HG02870 (cell line): ENCODE measurements at regions not wholly inside any gene's neighbourhood (a gene's known extent, or its start where the extent isn't known, plus 50 kb on each side); places are given as distances from the start of the nearest gene placed in this dataset.

Source experiments
- ATAC-seq: cut with Tn5 transposase; IDR thresholded peaks from one replicate; pipeline ENCODE4 v1.9.1; 2021; ENCODE audit warnings: mild to moderate bottlenecking, moderate library complexity; ENCODE audit not compliant: unreplicated experiment

GRCh38 chr11:19377881-19378280, 137.1 kb upstream of the E2F8 start:
- no peak for ATAC-seq

DNA sequence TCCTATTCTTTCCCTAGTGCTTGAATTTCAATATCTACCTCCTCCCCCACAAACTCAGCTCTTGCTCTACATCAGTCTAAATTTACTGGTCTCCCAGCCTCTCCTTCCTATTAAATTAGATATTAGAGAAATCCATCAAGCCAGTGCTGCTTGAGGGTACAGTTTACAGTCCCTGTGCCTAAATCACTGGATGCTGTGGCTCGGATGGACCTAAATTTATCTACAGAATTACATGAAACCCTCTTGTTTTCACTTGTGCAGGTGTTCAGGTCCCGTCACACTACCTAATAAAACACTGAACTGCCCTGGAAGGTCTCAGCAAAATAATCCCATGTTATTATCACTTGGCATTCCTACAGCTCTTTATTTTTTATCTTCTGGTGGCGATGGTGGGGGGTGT, 134.7 kb upstream of the E2F8 start:
- no peak for ATAC-seq

DNA sequence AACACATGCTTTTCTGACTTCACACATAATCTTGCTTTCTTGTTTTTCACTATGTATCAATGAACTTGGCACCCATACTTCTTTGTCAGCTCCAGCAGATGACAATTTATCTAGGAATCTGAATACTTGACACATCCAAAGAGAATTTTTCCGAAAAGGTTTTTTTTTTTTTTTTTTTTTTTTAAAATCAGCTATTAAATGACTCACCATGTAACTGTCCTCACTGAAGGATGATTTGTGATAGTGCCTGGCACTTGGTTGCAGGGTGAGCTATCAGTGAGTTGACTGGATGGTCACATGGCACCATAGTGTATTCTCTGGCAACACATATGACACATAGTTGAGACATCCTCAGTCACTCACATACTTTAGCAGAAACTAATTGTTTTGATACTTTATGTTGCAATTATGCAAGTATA, 133.4 kb upstream of the E2F8 start:
- no peak for ATAC-seq

GRCh38 chr11:19372381-19372780, 131.6 kb upstream of the E2F8 start:
- ATAC-seq: no peak

GRCh38 chr11:19370100-19370861, 129.5 kb upstream of the E2F8 start:
- ATAC-seq: no peak

DNA sequence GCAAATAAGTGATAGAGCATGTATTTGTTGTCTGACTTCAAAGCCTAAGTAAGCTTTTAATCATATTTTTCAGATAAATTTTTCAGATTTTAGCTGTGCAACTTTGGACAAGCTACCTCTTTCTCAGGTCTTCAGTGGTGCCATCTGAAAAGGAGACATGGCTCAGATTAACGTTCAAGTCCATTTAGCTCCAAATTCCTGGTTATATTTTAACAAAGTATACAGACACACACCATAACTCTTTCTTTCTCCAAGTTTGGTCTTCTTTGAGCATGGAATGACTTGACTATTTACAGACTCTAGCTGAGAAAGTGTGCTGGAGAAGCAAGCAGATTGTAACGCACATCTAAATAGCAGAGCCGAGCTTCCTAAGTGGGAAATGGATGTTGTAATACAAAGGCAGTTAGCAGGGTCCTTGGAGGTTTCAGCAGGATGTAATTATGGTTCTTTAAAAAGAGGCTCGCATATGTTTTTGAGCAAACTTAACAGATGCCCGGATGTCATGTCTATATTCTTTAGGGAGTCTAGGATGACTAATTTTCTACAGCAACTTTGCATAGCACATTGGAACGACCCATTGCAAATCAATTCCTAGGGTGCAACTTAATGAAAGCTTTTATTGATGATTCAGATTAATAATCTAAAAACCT, 128.1 kb upstream of the E2F8 start:
- no peak for ATAC-seq

DNA sequence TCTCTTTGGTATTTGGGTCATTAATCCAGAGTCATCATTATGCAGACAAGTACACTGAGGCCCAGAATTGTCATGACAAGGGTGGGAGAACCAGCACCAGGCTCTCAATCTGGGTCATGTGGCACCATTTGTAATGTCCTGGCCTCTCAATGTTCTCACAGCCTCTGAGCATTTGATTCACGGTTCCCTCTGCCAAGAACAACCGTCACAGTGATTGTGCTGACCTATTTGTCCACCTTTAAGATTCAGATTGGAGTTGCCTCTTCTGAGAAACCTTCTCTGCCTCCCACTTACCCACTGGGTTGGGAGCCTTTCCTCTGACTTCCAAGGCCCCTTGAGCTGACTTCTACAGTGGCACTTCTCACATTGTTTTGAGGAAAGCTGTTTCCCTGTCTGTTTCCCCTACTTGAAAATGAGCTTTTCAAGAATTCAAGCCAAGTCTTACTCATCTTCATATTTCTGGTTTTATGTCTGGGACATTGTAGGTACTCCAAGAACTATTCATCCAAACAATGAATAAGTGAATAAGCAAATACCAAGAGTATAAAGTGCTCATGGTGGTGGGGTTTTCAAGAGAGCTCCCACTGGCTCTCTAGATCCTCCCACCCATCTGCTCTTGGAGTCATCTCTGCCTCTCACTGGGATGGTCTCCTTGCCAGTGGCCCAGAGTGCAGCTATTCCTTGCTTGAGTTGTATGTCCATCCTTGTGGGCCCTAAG, 126.4 kb upstream of the E2F8 start:
- ATAC-seq: no peak

DNA sequence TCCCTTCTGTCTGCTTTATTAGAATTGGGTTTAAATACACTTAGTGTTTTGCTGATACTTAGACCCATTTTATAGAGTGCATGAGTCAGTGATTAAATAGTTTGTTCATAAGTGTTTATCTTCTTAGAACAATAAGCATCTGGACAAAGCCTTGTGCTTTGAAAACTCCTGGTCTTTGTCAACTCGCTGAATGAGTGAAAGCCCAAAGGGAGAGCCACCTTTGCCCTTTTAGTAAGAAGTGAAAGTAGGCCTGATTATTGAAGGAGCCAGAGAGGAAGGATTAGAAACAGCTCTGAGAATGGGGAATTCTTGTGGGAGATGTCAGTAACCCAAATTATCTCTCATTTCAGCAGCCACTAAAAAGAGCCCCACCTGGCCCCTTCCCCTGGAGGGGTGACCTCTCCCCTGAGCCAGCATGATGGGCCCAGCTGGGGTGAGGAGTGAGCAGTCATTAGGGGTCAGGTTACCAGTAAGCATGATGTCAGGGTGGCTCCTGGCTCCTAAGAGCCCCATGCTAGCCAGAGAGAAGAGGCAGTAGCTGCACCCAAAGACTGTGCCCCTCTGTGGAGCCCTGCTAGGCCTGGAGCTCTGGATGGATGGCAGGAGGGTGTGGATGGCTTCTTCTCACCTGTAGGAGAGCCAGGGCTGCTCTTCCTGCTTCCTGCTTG, 125.1 kb upstream of the E2F8 start:
- peak; percentile 41 for ATAC-seq

- no peak for ATAC-seq
These were observed 118.7 kb upstream of the E2F8 start for GRCh38 chr11:19359221-19360000.

DNA sequence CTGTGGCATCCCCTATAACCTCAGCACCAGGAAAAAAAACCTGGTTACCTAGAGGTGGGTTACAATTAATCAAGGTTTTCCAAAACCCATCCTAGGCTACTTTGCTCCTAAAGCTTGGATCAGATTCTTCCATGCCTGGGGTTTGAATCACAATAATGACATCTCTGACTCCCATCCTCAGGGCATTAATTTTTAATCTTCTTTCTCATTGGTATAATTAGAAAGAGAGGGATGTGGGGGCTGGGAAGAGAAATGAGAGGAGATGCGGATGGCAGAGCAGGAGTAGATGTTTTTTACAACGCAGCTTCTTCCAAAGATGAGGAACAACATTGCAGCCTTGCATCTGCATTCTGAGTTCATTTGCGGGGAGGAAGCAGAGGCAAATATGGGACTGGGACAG, 117.2 kb upstream of the E2F8 start:
- ATAC-seq: no peak

DNA sequence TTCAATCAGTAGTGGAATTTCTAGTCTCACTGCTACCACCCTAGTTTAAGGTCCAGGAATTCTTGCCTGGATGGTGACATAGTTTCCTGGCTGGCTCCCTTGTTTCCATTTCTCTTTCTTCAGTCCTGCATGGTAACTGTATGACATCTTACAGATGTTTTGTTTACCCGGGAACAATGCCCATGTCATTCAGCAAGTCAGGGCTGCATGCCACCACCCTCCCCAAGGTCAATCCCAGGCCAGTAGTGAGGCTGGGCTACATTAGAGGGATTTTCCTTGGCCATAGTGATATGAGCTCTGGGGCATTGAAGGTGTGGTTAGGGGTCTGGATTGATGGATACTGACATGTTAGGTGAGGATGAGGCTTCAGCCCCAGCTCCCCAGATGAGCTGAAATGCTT, 114.9 kb upstream of the E2F8 start:
- ATAC-seq: no peak

DNA sequence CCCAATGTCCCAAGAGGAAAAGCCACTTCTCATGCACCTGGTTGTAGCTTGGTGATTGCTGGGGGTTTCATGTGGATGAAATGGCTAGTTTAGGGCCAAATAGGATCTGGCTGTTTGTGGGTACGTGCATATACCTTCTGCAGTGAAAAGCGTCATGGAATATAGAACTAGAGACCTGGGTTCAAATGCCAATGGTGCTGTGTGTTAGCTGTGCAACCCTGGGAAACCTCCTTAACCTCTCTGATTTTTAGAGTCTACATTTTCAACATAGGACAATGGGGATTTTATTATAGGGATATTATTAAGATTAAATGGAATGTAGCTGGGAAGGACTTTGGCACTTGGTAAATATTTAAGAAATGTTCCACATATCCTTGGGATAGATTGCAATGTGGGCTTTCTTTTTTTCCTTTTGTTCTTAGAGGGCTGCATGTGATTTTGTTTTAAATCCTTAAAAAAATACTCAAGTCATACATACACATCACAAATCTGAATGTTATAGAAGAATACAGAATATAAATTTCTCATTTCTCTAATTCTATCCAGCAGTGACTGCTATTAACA, 112.6 kb upstream of the E2F8 start:
- ATAC-seq: no peak

- no peak for ATAC-seq
These were observed 112.0 kb upstream of the E2F8 start for GRCh38 chr11:19352771-19353160.

GRCh38 chr11:19352072-19352770, 111.5 kb upstream of the E2F8 start:
- no peak for ATAC-seq

DNA sequence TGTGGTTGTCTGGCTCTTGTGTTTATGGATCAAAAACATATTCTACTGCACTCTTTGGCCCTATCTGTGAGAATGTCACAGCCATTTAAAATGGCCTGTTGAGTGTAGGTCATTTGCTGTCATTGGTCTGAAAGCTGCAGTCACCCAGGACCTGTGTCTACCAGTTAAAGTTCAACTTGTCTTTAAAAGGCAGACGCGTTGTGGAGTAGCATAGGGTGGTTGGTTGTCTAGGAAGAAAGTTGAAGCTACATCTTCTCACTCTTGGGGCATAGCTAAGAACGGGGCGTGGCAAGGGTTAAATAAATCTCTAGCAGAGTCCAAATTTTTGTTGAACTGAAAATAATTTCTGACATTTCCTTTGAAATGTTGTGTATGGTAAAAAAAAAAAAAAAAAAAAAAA, 110.7 kb upstream of the E2F8 start:
- no peak for ATAC-seq

- no peak for ATAC-seq
These were observed 109.4 kb upstream of the E2F8 start for GRCh38 chr11:19350160-19350559.

GRCh38 chr11:19349340-19350025, 108.7 kb upstream of the E2F8 start:
- ATAC-seq: no peak

DNA sequence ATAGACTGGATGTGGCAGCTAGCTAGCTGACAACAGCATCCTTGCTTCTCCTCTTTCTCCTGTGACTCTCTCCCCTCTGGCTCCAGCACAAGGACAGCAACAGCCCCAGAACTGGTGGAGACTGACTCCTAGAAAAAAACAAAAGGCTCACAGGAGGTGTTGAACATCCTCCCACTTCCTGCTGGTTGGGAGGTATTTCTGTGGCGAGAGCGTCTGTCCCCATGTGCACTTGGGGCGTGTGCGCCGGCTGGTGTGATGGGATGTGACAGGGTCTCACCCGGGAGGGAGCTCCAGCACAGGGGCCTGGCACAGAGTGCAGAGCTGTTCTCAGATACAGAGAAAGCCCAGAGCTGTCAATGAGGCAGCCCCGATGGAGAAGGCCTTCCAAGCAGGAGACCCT, 107.2 kb upstream of the E2F8 start:
- no peak for ATAC-seq
